Heart right ventricle (tissue), 16 donors: ENCODE measurements at regions not wholly inside any gene's neighbourhood (a gene's known extent, or its start where the extent isn't known, plus 50 kb on each side); places are given as distances from the start of the nearest gene placed in this dataset.

Source experiments
- ATAC-seq, 8 donors: fragments of 200-7000 bp; cut with Tn5 transposase; one replicate each; pipeline ENCODE4 v1.9.1; 2020; ENCODE audit warnings: mild to moderate bottlenecking in 8 of 8, moderate library complexity in 8 of 8, moderate number of reproducible peaks in 1 of 8
- DNase-seq, 2 donors: peaks; one replicate each; pipeline ENCODE4 v3.0.0-alpha.2; 2020
- H3K27ac ChIP-seq, 10 donors: fragments of 200-600 bp; sonication (generic) in 2 of 10; one replicate each; pipeline versions ENCODE4 v1.5.0 to v1.8.0; 2020 to 2022; ENCODE audit warnings: mild to moderate bottlenecking in 3 of 10
- H3K27me3 ChIP-seq, 7 donors: fragments of 200-600 bp; one replicate each; pipeline ENCODE4 v1.8.0; 2021 to 2022; ENCODE audit warnings: mild to moderate bottlenecking in 2 of 7
- H3K36me3 ChIP-seq, 9 donors: fragments of 200-600 bp; sonication (generic) in 1 of 9; one replicate each; pipeline versions ENCODE4 v1.5.0 to v1.8.0; 2020 to 2022; ENCODE audit warnings: mild to moderate bottlenecking in 2 of 9
- H3K4me1 ChIP-seq, 9 donors: fragments of 200-600 bp; sonication (generic) in 1 of 9; one replicate each; pipeline versions ENCODE4 v1.5.0 to v1.8.0; 2020 to 2022; ENCODE audit warnings: mild to moderate bottlenecking in 4 of 9
- H3K4me3 ChIP-seq, 10 donors: fragments of 200-600 bp; sonication (generic) in 2 of 10; one replicate each; pipeline versions ENCODE4 v1.5.0 to v1.8.0; 2020 to 2022; ENCODE audit warnings: mild to moderate bottlenecking in 7 of 10, moderate library complexity in 2 of 10
- H3K9me3 ChIP-seq, 11 donors: fragments of 200-600 bp in 10 of 11; sonication (generic) in 2 of 11; one replicate each; pipeline versions ENCODE4 v1.5.0 to v1.8.0; 2013 to 2022; ENCODE audit warnings: mild to moderate bottlenecking in 2 of 11, control low read depth in 1 of 11, moderate library complexity in 1 of 11
- WGBS, 2 donors: extraction: QIAGEN DNeasy Blood & Tissue Kit; methylation state at CpG; one replicate each; pipeline ENCODE4 v1.1.7; 2013; ENCODE audit warnings: inconsistent platforms in 1 of 2; 5-methylcytosine and 5-hydroxymethylcytosine counted together
- intact Hi-C, 10 donors: fragments of 100-400 bp; cut with DNase I; formaldehyde crosslinking; loops; one replicate each; pipeline versions ENCODE4 v1.11.1 to v1.14.2; 2022
- TF ChIP-seq, protein P1 (sequence below), 9 donors: fragments of 200-600 bp; sonication (generic) in 2 of 9; IDR thresholded peaks; one replicate each; pipeline versions ENCODE4 v1.5.0 to v1.8.0; 2021 to 2022; ENCODE audit warnings: antibody characterized with exemption in 9 of 9, mild to moderate bottlenecking in 5 of 9, moderate library complexity in 1 of 9
- donor health status: Arrhythmogenic right ventricular cardiomyopathy.
- donor health status: ischemic (EF 13 %, LVEDD 7.1; RV severe dilation, severe dysfunction).
- donor health status: healthy with polysubstance abuse.
- donor health status: DM: no; HTN: yes; CAD: no.
- donor health status: DM: no; HTN: no; CAD: no.
- donor health status: ischemic (EF 25% LVEDD 6.9; RV normal size, moderate dysfunction).
- donor health status: ischemic (EF 25% LVEDD 5.7; RV mildly dilated, moderate dysfunction).
- donor health status: healthy.
- donor health status: DM: yes; HTN: yes; CAD: no.
- donor health status: Ischemic cardiomyopathy.
- donor health status: ischemic (EF 35%, LVEDD 5.7; RV mildly dilated, moderate dysfunction).
- donor health status: nonischemic (EF 11% LVEDD 7.7; RV severe dilation, severe dysfunction).
- donor health status: DM: yes; HTN: yes; CAD: no.
- donor health status: PGD.
- donor health status: ischemic (EF 29% LVEDD 5.4; RV normal size, mild dysfunction).
- donor health status: nonischemic (EF 23%, LVEDD 6.1; RV moderate dilation, normal function).

DNA sequence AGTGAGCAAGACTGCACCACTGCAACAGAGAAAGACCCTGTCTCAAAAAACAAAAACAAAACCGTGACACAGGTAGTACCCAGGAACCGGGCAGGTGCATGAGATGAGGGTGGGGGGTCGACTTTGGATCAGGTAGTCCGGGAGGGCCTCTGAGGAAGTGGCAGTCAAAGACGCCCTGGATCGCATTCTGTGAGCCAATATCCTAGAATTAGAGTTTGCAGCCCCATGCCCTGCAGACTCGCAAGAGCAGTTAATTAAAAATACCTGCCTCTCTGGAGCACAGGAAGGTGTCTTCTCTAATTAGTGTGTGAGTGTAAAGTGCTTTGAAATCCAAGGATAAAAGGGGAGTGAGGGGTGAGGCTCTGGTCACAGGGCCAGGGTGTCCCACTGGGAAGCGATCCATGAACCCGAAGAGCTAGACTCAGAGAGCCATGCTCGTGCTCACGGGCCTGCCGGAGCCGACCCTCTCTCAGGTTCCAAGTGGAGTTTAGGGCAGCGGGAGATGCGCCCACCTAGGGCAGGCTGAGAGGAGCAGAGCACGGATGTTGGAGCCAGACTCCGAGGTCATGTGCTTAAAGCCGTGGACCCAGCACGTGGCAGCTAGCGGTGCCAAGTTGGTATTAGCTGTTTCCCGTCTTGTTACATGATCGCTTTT, 74.7 kb upstream of the PTPN1 start:
- Histone ChIP-seq H3K9me3 (no peaks in the 10 kb centered on the region), H3K27me3 (no peaks in the 10 kb centered on the region), H3K4me3 (no peak overlapping the region), H3K36me3 (no peaks in the 10 kb centered on the region), H3K27ac (no peak overlapping the region), H3K4me1 (peaks cover 0 to 29% (median 0%) of the 10 kb centered on the region in 9 donors)
- 80 to 84% methylated on average over 22 of the region's 22 CpGs for WGBS, 2 donors
- intact Hi-C loops, result no loop called here
- TF ChIP-seq, protein P1, sequence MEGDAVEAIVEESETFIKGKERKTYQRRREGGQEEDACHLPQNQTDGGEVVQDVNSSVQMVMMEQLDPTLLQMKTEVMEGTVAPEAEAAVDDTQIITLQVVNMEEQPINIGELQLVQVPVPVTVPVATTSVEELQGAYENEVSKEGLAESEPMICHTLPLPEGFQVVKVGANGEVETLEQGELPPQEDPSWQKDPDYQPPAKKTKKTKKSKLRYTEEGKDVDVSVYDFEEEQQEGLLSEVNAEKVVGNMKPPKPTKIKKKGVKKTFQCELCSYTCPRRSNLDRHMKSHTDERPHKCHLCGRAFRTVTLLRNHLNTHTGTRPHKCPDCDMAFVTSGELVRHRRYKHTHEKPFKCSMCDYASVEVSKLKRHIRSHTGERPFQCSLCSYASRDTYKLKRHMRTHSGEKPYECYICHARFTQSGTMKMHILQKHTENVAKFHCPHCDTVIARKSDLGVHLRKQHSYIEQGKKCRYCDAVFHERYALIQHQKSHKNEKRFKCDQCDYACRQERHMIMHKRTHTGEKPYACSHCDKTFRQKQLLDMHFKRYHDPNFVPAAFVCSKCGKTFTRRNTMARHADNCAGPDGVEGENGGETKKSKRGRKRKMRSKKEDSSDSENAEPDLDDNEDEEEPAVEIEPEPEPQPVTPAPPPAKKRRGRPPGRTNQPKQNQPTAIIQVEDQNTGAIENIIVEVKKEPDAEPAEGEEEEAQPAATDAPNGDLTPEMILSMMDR (IDR thresholded peaks at IDR 0.05), result no peak
- DNase-seq, result no peak
- no peak for ATAC-seq

DNA sequence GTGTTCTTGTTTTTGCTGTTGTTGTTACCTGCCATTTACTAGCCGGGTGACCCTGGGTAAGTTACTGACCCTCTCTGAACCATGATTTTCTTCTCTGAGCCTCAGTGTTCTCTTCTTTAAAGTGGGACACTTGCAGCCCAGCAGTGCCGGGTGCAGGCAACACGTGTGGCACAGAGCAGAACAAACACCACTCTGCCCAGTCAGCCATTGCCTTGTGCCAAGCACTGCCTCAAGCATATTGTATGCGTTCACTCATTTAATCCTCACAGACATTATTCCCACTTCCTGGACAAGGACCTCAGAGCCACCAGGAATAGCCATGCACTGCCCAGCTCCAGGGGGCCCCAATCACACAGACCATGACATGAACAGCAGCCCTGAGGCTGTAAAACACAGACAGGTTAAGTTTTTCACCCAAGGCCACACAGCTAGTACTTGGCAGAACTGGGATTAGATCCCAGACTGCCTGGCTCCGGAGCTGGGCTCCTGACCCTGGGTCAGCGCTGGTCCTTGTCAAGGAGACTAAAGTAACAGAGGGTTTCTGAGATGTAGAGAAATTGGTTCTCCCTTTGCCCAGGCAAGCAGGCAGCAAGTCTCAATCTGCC, 74.0 kb upstream of the PTPN1 start:
- ATAC-seq, result peak in 1 of 8 donors; percentile 9
- WGBS, 2 donors, result 82 to 87% methylated on average over 6 of the region's 6 CpGs
- H3K27ac ChIP-seq, result no peak overlapping the region

DNA sequence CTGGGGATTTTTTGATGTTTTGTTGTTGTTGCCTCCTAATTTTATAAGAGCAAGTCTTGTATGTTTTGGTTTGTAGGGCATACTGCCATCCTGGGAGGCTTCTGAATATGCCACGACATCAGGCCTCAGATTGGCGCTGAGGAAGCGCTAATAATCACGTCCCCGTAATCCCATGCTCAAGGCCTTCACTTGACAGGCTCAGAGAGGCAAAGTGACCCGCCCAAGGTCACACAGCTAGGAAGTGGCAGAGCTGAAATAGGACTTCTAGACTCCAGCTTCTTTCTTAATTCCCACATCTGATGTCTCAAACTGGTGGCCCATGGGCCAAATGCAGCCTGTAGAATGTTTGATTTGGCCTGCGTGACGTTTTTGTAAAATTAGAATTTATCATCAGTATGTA, 73.5 kb upstream of the PTPN1 start:
- no peaks in the 10 kb centered on the region for H3K27me3 ChIP-seq
- TF ChIP-seq, protein P1 (IDR thresholded peaks at IDR 0.05), result no peak
- H3K27ac ChIP-seq, result no peak overlapping the region
- WGBS, 2 donors, result 85 to 88% methylated on average over 8 of the region's 8 CpGs
- no peaks in the 10 kb centered on the region for H3K9me3 ChIP-seq
- H3K36me3 ChIP-seq, result no peaks in the 10 kb centered on the region
- intact Hi-C loops, result no loop called here
- H3K4me3 ChIP-seq, result no peak overlapping the region
- ATAC-seq (no peak), DNase-seq (no peak)
- H3K4me1 ChIP-seq, result peaks cover 0 to 41% (median 3%) of the 10 kb centered on the region in 9 donors

More for the DNA sequence above, 74.0 kb upstream of the PTPN1 start:
- no peaks in the 10 kb centered on the region for H3K9me3 ChIP-seq
- H3K4me3 ChIP-seq, result no peak overlapping the region
- TF ChIP-seq, protein P1 (IDR thresholded peaks at IDR 0.05), result no peak
- peaks cover 0 to 35% (median 3%) of the 10 kb centered on the region in 9 donors for H3K4me1 ChIP-seq
- H3K36me3 ChIP-seq, result no peaks in the 10 kb centered on the region
- DNase-seq, result no peak
- intact Hi-C loops, result no loop called here
- H3K27me3 ChIP-seq, result no peaks in the 10 kb centered on the region

DNA sequence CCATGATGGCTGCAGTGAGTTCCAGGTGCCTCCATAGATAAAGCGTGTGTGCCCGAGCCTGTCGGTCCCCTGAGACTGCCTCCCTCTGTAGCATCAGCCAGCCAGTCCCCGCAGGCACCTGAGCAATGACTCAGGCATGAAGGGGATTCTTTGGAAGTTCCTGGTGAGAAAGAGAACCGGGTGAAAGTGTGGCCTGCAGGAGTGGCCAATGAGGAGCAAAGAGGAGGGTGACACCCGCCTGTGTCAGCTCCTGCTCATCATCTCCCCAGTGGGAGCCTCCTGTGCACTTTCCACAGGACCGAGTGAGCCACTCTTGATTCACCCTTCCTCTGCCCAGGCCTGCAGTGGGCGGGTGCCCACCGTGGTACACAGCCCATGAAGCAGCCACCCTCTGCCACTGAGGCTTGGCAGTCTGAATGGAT, 71.2 kb upstream of the PTPN1 start:
- TF ChIP-seq, protein P1 (IDR thresholded peaks at IDR 0.05), result no peak
- Histone ChIP-seq H3K4me1 (peaks cover 0 to 40% (median 0%) of the 10 kb centered on the region in 9 donors), H3K4me3 (no peak overlapping the region), H3K27ac (peak overlapping the region in 1 of 10 donors; percentile 87), H3K27me3 (no peaks in the 10 kb centered on the region), H3K9me3 (no peaks in the 10 kb centered on the region), H3K36me3 (no peaks in the 10 kb centered on the region)
- intact Hi-C loops, result no loop called here
- ATAC-seq (no peak), DNase-seq (no peak)
- WGBS, 2 donors, result 80 to 86% methylated on average over 9 of the region's 9 CpGs
